HAP-1 (cell line): ENCODE measurements at regions not wholly inside any gene's neighbourhood (a gene's known extent, or its start where the extent isn't known, plus 50 kb on each side); places are given as distances from the start of the nearest gene placed in this dataset.
"Not testable (repeated sequence)": the region's sequence is repeated elsewhere in the genome, so short reads cannot be mapped to it uniquely, and the experiment has no call there.

Source experiments
- DNase-seq, 2 experiments: peaks; one replicate each; pipeline ENCODE4 v3.0.0-alpha.2; 2016 to 2020; ENCODE audit warnings: low spot score in 2 of 2
- H3K27me3 ChIP-seq: fragments of 250-450 bp; sonication (Bioruptor Pico); 2 replicates; pipeline ENCODE4 v1.5.1; 2020; ENCODE audit warnings: low read depth, mild to moderate bottlenecking, moderate library complexity
- H3K36me3 ChIP-seq: fragments of 250-450 bp; sonication (Bioruptor Pico); replicated peaks from 2 replicates; pipeline ENCODE4 v1.5.1; 2020; ENCODE audit warnings: mild to moderate bottlenecking
- H3K4me1 ChIP-seq: fragments of 250-450 bp; sonication (Bioruptor Pico); 2 replicates; pipeline ENCODE4 v1.5.1; 2020; ENCODE audit warnings: mild to moderate bottlenecking
- H3K4me3 ChIP-seq: fragments of 250-450 bp; sonication (Bioruptor Pico); 2 replicates; pipeline ENCODE4 v1.5.1; 2020; ENCODE audit warnings: mild to moderate bottlenecking, moderate library complexity
- H3K9me3 ChIP-seq: fragments of 250-450 bp; sonication (Bioruptor Pico); 2 replicates; pipeline ENCODE4 v1.5.1; 2020; ENCODE audit warnings: mild to moderate bottlenecking, moderate library complexity
- in situ Hi-C: fragments of 300-500 bp; cut with MboI; formaldehyde crosslinking; loops from 3 replicates; pipeline ENCODE4 v1.14.3; 2020; ENCODE audit warnings: low sequenced_read_pairs, inconsistent platforms, mixed read lengths

GRCh38 chr22:22821340-22821739, 66.3 kb upstream of the IGLL5 start:
- in situ Hi-C loops, result no loop called here
- peaks cover 7% of the 10 kb centered on the region for H3K27me3 ChIP-seq

GRCh38 chr22:22822106-22822505, 65.5 kb upstream of the IGLL5 start:
- Histone ChIP-seq H3K36me3 (no peaks in the 10 kb centered on the region), H3K4me1 (no peaks in the 10 kb centered on the region), H3K27me3 (peaks cover 7% of the 10 kb centered on the region), H3K9me3 (no peaks in the 10 kb centered on the region), H3K4me3 (no peak overlapping the region)
- in situ Hi-C loops, result no loop called here
- no peak for DNase-seq

More at GRCh38 chr22:22821340-22821739, 66.3 kb upstream of the IGLL5 start:
- H3K4me3 ChIP-seq, result no peak overlapping the region
- H3K9me3 ChIP-seq, result no peaks in the 10 kb centered on the region
- H3K36me3 ChIP-seq, result no peaks in the 10 kb centered on the region
- H3K4me1 ChIP-seq, result no peaks in the 10 kb centered on the region
- no peak for DNase-seq

- H3K4me3 ChIP-seq, H3K27me3 ChIP-seq, in situ Hi-C loops, DNase-seq, H3K36me3 ChIP-seq, H3K4me1 ChIP-seq, H3K9me3 ChIP-seq: not testable (repeated sequence)
These were observed 65.1 kb upstream of the IGLL5 start for GRCh38 chr22:22822553-22822952.

GRCh38 chr22:22823131-22823810, 64.3 kb upstream of the IGLL5 start:
- Histone ChIP-seq H3K4me3 (no peak overlapping the region), H3K27me3 (peaks cover 7% of the 10 kb centered on the region), H3K4me1 (no peaks in the 10 kb centered on the region), H3K36me3 (no peaks in the 10 kb centered on the region), H3K9me3 (no peaks in the 10 kb centered on the region)
- in situ Hi-C loops, result no loop called here
- no peak for DNase-seq

GRCh38 chr22:22824340-22825212, 63.0 kb upstream of the IGLL5 start:
- Histone ChIP-seq H3K4me1 (no peaks in the 10 kb centered on the region), H3K9me3 (no peaks in the 10 kb centered on the region), H3K4me3 (no peak overlapping the region), H3K27me3 (peaks cover 11% of the 10 kb centered on the region), H3K36me3 (no peaks in the 10 kb centered on the region)
- in situ Hi-C loops, result no loop called here
- DNase-seq, result no peak

GRCh38 chr22:22825213-22825593, 62.4 kb upstream of the IGLL5 start:
- Histone ChIP-seq H3K27me3 (peaks cover 13% of the 10 kb centered on the region), H3K4me1 (no peaks in the 10 kb centered on the region), H3K36me3 (no peaks in the 10 kb centered on the region), H3K4me3 (no peak overlapping the region), H3K9me3 (no peaks in the 10 kb centered on the region)
- DNase-seq, result no peak
- in situ Hi-C loops, result no loop called here

- Histone ChIP-seq H3K9me3 (no peaks in the 10 kb centered on the region), H3K4me3 (no peak overlapping the region), H3K27me3 (peaks cover 13% of the 10 kb centered on the region), H3K4me1 (no peaks in the 10 kb centered on the region), H3K36me3 (no peaks in the 10 kb centered on the region)
- in situ Hi-C loops, result no loop called here
- DNase-seq, result no peak
These were observed 60.3 kb upstream of the IGLL5 start for GRCh38 chr22:22827187-22827939.

GRCh38 chr22:22830193-22830592, 57.4 kb upstream of the IGLL5 start:
- Histone ChIP-seq H3K36me3 (no peaks in the 10 kb centered on the region), H3K9me3 (no peaks in the 10 kb centered on the region), H3K4me1 (no peaks in the 10 kb centered on the region), H3K4me3 (no peak overlapping the region), H3K27me3 (peaks cover 13% of the 10 kb centered on the region)
- DNase-seq, result no peak
- in situ Hi-C loops, result no loop called here

- H3K27me3 ChIP-seq, result peaks cover 9% of the 10 kb centered on the region
- no peaks in the 10 kb centered on the region for H3K4me1 ChIP-seq
- in situ Hi-C loops, result no loop called here
- no peak overlapping the region for H3K4me3 ChIP-seq
- H3K9me3 ChIP-seq, result no peaks in the 10 kb centered on the region
- H3K36me3 ChIP-seq, result no peaks in the 10 kb centered on the region
- DNase-seq, result no peak
These were observed 56.5 kb upstream of the IGLL5 start for GRCh38 chr22:22830957-22831688.

- Histone ChIP-seq H3K36me3 (no peaks in the 10 kb centered on the region), H3K27me3 (peaks cover 15% of the 10 kb centered on the region), H3K4me1 (no peaks in the 10 kb centered on the region), H3K9me3 (no peaks in the 10 kb centered on the region), H3K4me3 (no peak overlapping the region)
- no peak for DNase-seq
- in situ Hi-C loops, result no loop called here
These were observed 54.6 kb upstream of the IGLL5 start for GRCh38 chr22:22833059-22833458.

GRCh38 chr22:22833488-22833887, 54.1 kb upstream of the IGLL5 start:
- Histone ChIP-seq H3K27me3 (peaks cover 15% of the 10 kb centered on the region), H3K9me3 (no peaks in the 10 kb centered on the region), H3K4me1 (no peaks in the 10 kb centered on the region), H3K36me3 (no peaks in the 10 kb centered on the region), H3K4me3 (no peak overlapping the region)
- in situ Hi-C loops, result no loop called here
- no peak for DNase-seq

- H3K27me3 ChIP-seq, result peaks cover 10% of the 10 kb centered on the region
- DNase-seq, result no peak
- in situ Hi-C loops, result no loop called here
- H3K4me3 ChIP-seq, result no peak overlapping the region
- no peaks in the 10 kb centered on the region for H3K4me1 ChIP-seq
- H3K9me3 ChIP-seq, result no peaks in the 10 kb centered on the region
- no peaks in the 10 kb centered on the region for H3K36me3 ChIP-seq
These were observed 53.4 kb upstream of the IGLL5 start for GRCh38 chr22:22834204-22834603.

GRCh38 chr22:22834783-22835182, 52.8 kb upstream of the IGLL5 start:
- Histone ChIP-seq H3K4me1 (no peaks in the 10 kb centered on the region), H3K27me3 (peaks cover 10% of the 10 kb centered on the region), H3K4me3 (no peak overlapping the region), H3K36me3 (no peaks in the 10 kb centered on the region), H3K9me3 (no peaks in the 10 kb centered on the region)
- in situ Hi-C loops, result no loop called here
- no peak for DNase-seq
